H1 (cell line): ENCODE measurements at regions not wholly inside any gene's neighbourhood (a gene's known extent, or its start where the extent isn't known, plus 50 kb on each side); places are given as distances from the start of the nearest gene placed in this dataset.

Source experiments
- CREB1 ChIP-seq: IDR thresholded peaks from 2 replicates; pipeline ENCODE4 v1.6.1; 2012; ENCODE audit warnings: inconsistent platforms
- CTBP2 ChIP-seq: IDR thresholded peaks from 2 replicates; pipeline ENCODE4 v1.7.0; 2011; ENCODE audit warnings: borderline replicate concordance, mild to moderate bottlenecking, moderate library complexity, mixed read lengths, low read length; ENCODE audit not compliant: insufficient read depth, insufficient read length
- EP300 ChIP-seq, 2 experiments: IDR thresholded peaks; 1 replicate in 1 of 2; 2 replicates in 1 of 2; pipeline ENCODE4 v1.6.1; 2011 to 2012; ENCODE audit warnings: low read depth in 2 of 2, low read length in 2 of 2, mild to moderate bottlenecking in 2 of 2, borderline replicate concordance in 1 of 2, inconsistent platforms in 1 of 2, moderate library complexity in 1 of 2
- JUN ChIP-seq: IDR thresholded peaks from 2 replicates; pipeline ENCODE4 v1.6.1; 2011; ENCODE audit warnings: low read depth, mild to moderate bottlenecking, improper control_type of control experiment, low read length
- POLR2AphosphoS5 ChIP-seq: IDR thresholded peaks from 2 replicates; pipeline ENCODE4 v1.6.1; 2011; ENCODE audit warnings: low read depth, low read length
- RBBP5 ChIP-seq: IDR thresholded peaks from 2 replicates; pipeline ENCODE4 v1.7.1; 2012; ENCODE audit warnings: low read depth, mild to moderate bottlenecking, inconsistent platforms, low read length, moderate library complexity, borderline replicate concordance
- TAF1 ChIP-seq: IDR thresholded peaks from 2 replicates; pipeline ENCODE4 v1.6.1; 2011; ENCODE audit warnings: mild to moderate bottlenecking, low read depth, low read length
- TF ChIP-seq, protein P1 (sequence below), 3 experiments: IDR thresholded peaks; 1 replicate in 2 of 3; 2 replicates in 1 of 3; pipeline versions ENCODE4 v1.5.1 to v1.6.1; 2011; ENCODE audit warnings: low read length in 3 of 3, mild to moderate bottlenecking in 3 of 3, inconsistent platforms in 2 of 3, low read depth in 1 of 3, moderate library complexity in 1 of 3; ENCODE audit not compliant: insufficient read depth in 1 of 3; ENCODE audit errors: control extremely low read depth in 1 of 3
- TF ChIP-seq, protein P2 (sequence below): IDR thresholded peaks from 2 replicates; pipeline ENCODE4 v1.6.1; 2012; ENCODE audit warnings: low read length, inconsistent platforms
- TF ChIP-seq, protein P3 (sequence below): IDR thresholded peaks from 2 replicates; pipeline ENCODE4 v1.6.1; 2012; ENCODE audit warnings: inconsistent platforms

DNA sequence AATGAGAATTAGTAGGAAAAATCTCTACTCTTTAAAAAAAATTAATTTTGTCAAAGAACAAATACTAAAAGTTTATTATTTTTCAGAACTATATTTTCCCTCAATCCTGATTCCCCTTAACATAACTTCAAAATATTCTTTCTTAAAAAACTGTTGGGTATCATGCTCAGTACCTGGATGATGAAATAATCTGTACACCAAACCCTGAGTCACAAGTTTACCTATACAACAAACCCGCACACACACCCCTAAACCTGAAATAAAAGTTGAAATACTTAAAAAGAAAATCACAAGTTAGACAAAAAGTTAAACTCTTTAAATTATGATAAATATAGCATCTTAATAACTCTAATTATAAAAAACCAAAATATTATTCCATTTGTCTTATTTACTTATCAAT, 812.3 kb downstream of the MAT2B start:
- TF ChIP-seq TAF1 (no peak), CREB1 (no peak), EP300 (IDR thresholded peaks at IDR 0.05; ENCODE audit: borderline replicate concordance in 1 of 2, low read depth in 2 of 2, low read length in 2 of 2) (no peak), JUN (no peak), RBBP5 (no peak), CTBP2 (no peak), POLR2AphosphoS5 (no peak)
- TF ChIP-seq, protein P1, sequence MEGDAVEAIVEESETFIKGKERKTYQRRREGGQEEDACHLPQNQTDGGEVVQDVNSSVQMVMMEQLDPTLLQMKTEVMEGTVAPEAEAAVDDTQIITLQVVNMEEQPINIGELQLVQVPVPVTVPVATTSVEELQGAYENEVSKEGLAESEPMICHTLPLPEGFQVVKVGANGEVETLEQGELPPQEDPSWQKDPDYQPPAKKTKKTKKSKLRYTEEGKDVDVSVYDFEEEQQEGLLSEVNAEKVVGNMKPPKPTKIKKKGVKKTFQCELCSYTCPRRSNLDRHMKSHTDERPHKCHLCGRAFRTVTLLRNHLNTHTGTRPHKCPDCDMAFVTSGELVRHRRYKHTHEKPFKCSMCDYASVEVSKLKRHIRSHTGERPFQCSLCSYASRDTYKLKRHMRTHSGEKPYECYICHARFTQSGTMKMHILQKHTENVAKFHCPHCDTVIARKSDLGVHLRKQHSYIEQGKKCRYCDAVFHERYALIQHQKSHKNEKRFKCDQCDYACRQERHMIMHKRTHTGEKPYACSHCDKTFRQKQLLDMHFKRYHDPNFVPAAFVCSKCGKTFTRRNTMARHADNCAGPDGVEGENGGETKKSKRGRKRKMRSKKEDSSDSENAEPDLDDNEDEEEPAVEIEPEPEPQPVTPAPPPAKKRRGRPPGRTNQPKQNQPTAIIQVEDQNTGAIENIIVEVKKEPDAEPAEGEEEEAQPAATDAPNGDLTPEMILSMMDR (IDR thresholded peaks at IDR 0.05; ENCODE audit: control extremely low read depth in 1 of 3, insufficient read depth in 1 of 3, low read depth in 1 of 3, low read length in 3 of 3) = no peak
- TF ChIP-seq, protein P2, sequence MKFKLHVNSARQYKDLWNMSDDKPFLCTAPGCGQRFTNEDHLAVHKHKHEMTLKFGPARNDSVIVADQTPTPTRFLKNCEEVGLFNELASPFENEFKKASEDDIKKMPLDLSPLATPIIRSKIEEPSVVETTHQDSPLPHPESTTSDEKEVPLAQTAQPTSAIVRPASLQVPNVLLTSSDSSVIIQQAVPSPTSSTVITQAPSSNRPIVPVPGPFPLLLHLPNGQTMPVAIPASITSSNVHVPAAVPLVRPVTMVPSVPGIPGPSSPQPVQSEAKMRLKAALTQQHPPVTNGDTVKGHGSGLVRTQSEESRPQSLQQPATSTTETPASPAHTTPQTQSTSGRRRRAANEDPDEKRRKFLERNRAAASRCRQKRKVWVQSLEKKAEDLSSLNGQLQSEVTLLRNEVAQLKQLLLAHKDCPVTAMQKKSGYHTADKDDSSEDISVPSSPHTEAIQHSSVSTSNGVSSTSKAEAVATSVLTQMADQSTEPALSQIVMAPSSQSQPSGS = no peak
- TF ChIP-seq, protein P3, sequence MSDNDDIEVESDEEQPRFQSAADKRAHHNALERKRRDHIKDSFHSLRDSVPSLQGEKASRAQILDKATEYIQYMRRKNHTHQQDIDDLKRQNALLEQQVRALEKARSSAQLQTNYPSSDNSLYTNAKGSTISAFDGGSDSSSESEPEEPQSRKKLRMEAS = no peak
